Head of caudate nucleus (tissue), 42 donors: ENCODE measurements at regions not wholly inside any gene's neighbourhood (a gene's known extent, or its start where the extent isn't known, plus 50 kb on each side); places are given as distances from the start of the nearest gene placed in this dataset.

Experiments used
- DNase-seq, 42 donors: peaks; one replicate each; pipeline versions ENCODE4 v3.0.0 to v3.0.0-alpha.2; 2020 to 2021; ENCODE audit warnings: mixed read lengths in 7 of 42
- intact Hi-C: fragments of 100-400 bp; cut with DNase I; formaldehyde crosslinking; loops from one replicate; pipeline ENCODE4 v1.15.0; 2022

- intact Hi-C loops, result no loop called here
- peak in 39 of 42 donors; percentile 16 to 73 (median 47) for DNase-seq
These were observed 60.6 kb upstream of the ZFR start for GRCh38 chr5:32504989-32505596.

GRCh38 chr5:32504329-32504988 is 59.9 kb upstream of the ZFR start:
- DNase-seq, result no peak
- intact Hi-C loops, result no loop called here

- no peak for DNase-seq
- intact Hi-C loops, result no loop called here
These were observed 58.7 kb upstream of the ZFR start for GRCh38 chr5:32503261-32503660.

GRCh38 chr5:32501071-32502002 is 56.8 kb upstream of the ZFR start:
- DNase-seq, result no peak
- intact Hi-C loops, result no loop called here

GRCh38 chr5:32500181-32500580 is 55.6 kb upstream of the ZFR start:
- intact Hi-C loops, result no loop called here
- DNase-seq, result no peak

- no peak for DNase-seq
- intact Hi-C loops, result no loop called here
These were observed 54.7 kb upstream of the ZFR start for GRCh38 chr5:32499261-32499660.

- intact Hi-C loops, result no loop called here
- DNase-seq, result no peak
These were observed 53.9 kb upstream of the ZFR start for GRCh38 chr5:32498484-32498883.

- intact Hi-C loops, result no loop called here
- no peak for DNase-seq
These were observed 51.6 kb upstream of the ZFR start for GRCh38 chr5:32496104-32496503.

GRCh38 chr5:32494827-32495226 is 50.3 kb upstream of the ZFR start:
- intact Hi-C loops, result loop anchor here (5.0 kb wide), 2 partner anchors 92 to 117 kb away; partner anchors contain the start of gene SUB1
- no peak for DNase-seq
